ENCODE measurements at regions not wholly inside any gene's neighbourhood (a gene's known extent, or its start where the extent isn't known, plus 50 kb on each side); places are given as distances from the start of the nearest gene placed in this dataset.

DNA sequence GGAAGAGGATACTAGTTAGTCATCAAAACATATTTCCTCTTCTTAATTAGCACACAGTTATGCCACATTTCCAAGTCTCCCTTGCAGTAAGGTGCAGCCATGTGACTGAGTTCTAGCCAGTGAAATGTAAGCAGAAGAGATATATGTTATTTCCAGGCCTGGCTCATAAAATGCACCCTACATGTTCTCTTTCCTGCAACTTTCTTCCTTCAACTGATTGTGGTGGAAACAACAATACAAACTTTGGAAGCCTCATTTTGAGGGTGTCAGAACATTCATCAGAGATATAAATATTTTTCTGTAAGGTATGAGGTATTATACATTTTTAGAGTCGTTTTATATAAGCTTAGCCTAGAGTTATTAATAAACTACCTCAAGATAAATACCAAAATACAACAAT, 110.9 kb upstream of the PDE7B start:
- Histone ChIP-seq H3K27me3 (ENCODE audit: control insufficient read depth in 2 of 2, insufficient read depth in 1 of 2, low read length in 1 of 2) (no peaks in the 10 kb centered on the region), H3K36me3 (ENCODE audit: control insufficient read depth in 2 of 2, insufficient read depth in 2 of 2, low read length in 1 of 2) (no peaks in the 10 kb centered on the region), H3K4me1 (ENCODE audit: control insufficient read depth in 2 of 2, insufficient read depth in 2 of 2, low read length in 2 of 2) (no peaks in the 10 kb centered on the region), H3K4me3 (ENCODE audit: low read length in 2 of 2) (no peak overlapping the region), H3K9me3 (ENCODE audit: control insufficient read depth in 2 of 2, insufficient read depth in 1 of 2, low read length in 1 of 2) (no peaks in the 10 kb centered on the region), H3K27ac (ENCODE audit: low read depth in 1 of 2, low read length in 1 of 2) (no peak overlapping the region)
- 96% methylated on average over 1 of the region's 1 CpG for WGBS
- DNase-seq (ENCODE audit: low read depth in 6 of 9, low spot score in 9 of 9): no peak

DNA sequence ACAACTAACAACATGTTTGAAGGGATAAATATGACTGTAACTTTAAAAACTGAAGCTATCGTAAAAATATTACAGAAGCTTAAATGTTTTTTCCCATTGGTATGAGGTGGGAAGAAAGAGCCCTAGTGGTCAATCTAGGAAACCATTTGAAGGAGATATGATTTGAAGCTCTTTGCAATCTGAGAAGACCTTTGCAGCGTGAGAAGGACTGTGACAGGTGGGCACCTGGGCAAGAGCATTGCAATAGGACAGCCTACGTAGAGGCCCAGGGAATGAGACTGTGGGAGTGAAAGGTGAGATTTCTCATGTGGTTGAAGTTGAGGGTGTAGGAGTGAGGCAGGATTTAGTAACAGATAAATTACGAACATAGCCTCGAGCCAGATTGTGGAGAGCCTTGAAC, 108.0 kb upstream of the PDE7B start:
- Histone ChIP-seq H3K27ac (ENCODE audit: low read depth in 1 of 2, low read length in 1 of 2) (no peak overlapping the region), H3K36me3 (ENCODE audit: control insufficient read depth in 2 of 2, insufficient read depth in 2 of 2, low read length in 1 of 2) (no peaks in the 10 kb centered on the region), H3K9me3 (ENCODE audit: control insufficient read depth in 2 of 2, insufficient read depth in 1 of 2, low read length in 1 of 2) (no peaks in the 10 kb centered on the region), H3K4me1 (ENCODE audit: control insufficient read depth in 2 of 2, insufficient read depth in 2 of 2, low read length in 2 of 2) (no peaks in the 10 kb centered on the region), H3K4me3 (ENCODE audit: low read length in 2 of 2) (no peak overlapping the region), H3K27me3 (ENCODE audit: control insufficient read depth in 2 of 2, insufficient read depth in 1 of 2, low read length in 1 of 2) (no peaks in the 10 kb centered on the region)
- no peak for DNase-seq (ENCODE audit: low read depth in 6 of 9, low spot score in 9 of 9)
- WGBS: 97% methylated on average over 5 of the region's 5 CpGs

DNA sequence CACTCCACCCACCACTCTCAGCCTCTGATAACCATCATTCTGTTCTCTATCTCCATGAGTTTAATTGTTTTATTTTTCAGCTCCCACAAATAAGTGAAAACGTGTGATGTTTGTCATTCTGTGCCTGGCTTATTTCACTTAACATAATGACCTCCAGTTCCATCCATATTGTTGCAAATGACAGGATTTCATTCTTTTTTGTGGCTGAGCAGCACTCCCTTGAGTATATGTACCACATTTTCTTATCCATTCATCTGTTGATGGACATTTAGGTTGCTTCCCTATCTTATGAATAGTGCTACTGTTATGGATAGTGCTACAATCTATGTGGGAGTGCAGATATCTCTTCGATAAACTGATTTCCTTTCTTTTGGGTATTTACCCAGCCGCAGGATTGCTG, 103.3 kb upstream of the PDE7B start:
- WGBS: 94% methylated on average over 3 of the region's 3 CpGs
- no peak for DNase-seq (ENCODE audit: low read depth in 6 of 9, low spot score in 9 of 9)

DNA sequence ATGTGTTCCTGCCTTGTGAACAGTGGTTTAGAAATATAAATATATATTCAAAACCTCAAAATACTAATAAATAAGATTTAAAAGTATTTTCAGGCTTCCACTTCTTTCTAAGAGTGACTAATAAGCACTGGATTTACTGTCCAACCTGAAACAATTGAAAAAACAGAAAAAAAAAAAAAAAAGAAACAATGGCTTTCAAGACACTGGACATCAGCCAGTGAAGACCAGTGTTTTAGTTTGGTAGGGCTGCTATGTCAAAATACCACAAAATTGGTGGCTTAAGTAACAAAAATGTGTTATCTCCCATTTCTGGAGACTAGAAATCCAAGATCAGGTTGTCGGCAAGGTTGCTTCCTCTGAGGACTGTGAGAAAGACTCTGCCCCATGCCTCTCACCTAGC, 101.4 kb upstream of the PDE7B start:
- Histone ChIP-seq H3K4me1 (ENCODE audit: control insufficient read depth in 2 of 2, insufficient read depth in 2 of 2, low read length in 2 of 2) (no peaks in the 10 kb centered on the region), H3K36me3 (ENCODE audit: control insufficient read depth in 2 of 2, insufficient read depth in 2 of 2, low read length in 1 of 2) (no peaks in the 10 kb centered on the region), H3K27ac (ENCODE audit: low read depth in 1 of 2, low read length in 1 of 2) (no peak overlapping the region), H3K4me3 (ENCODE audit: low read length in 2 of 2) (no peak overlapping the region), H3K9me3 (ENCODE audit: control insufficient read depth in 2 of 2, insufficient read depth in 1 of 2, low read length in 1 of 2) (no peaks in the 10 kb centered on the region), H3K27me3 (ENCODE audit: control insufficient read depth in 2 of 2, insufficient read depth in 1 of 2, low read length in 1 of 2) (no peaks in the 10 kb centered on the region)
- no peak for DNase-seq (ENCODE audit: low read depth in 6 of 9, low spot score in 9 of 9)
- 94% methylated on average over 1 of the region's 1 CpG for WGBS

More for the DNA sequence above, 103.3 kb upstream of the PDE7B start:
- no peaks in the 10 kb centered on the region for H3K4me1 ChIP-seq (ENCODE audit: control insufficient read depth in 2 of 2, insufficient read depth in 2 of 2, low read length in 2 of 2)
- H3K4me3 ChIP-seq (ENCODE audit: low read length in 2 of 2): no peak overlapping the region
- H3K9me3 ChIP-seq (ENCODE audit: control insufficient read depth in 2 of 2, insufficient read depth in 1 of 2, low read length in 1 of 2): no peaks in the 10 kb centered on the region
- no peak overlapping the region for H3K27ac ChIP-seq (ENCODE audit: low read depth in 1 of 2, low read length in 1 of 2)
- H3K27me3 ChIP-seq (ENCODE audit: control insufficient read depth in 2 of 2, insufficient read depth in 1 of 2, low read length in 1 of 2): no peaks in the 10 kb centered on the region
- H3K36me3 ChIP-seq (ENCODE audit: control insufficient read depth in 2 of 2, insufficient read depth in 2 of 2, low read length in 1 of 2): no peaks in the 10 kb centered on the region

DNA sequence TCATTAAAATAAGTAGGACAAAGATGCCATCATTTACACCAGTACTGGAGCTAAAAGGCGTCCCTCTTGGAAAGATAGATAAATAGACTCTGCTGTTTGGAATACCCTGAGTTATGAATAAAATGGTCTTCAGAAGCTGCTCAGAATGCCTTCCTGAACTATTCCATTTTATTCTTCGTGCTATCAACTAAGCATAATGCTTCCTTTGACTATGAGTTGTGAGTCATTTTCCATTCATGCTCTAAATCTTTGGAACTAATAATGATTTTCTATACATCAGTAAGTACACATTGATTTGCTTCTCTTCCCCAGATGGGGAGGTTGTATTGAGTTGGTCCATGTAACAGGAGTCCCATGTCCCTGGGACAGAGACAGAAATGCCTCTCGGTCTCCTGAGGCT, 98.3 kb upstream of the PDE7B start:
- H3K27me3 ChIP-seq (ENCODE audit: control insufficient read depth in 2 of 2, insufficient read depth in 1 of 2, low read length in 1 of 2): no peaks in the 10 kb centered on the region
- H3K9me3 ChIP-seq (ENCODE audit: control insufficient read depth in 2 of 2, insufficient read depth in 1 of 2, low read length in 1 of 2): no peaks in the 10 kb centered on the region
- no peak for DNase-seq (ENCODE audit: low read depth in 6 of 9, low spot score in 9 of 9)
- no peaks in the 10 kb centered on the region for H3K36me3 ChIP-seq (ENCODE audit: control insufficient read depth in 2 of 2, insufficient read depth in 2 of 2, low read length in 1 of 2)
- WGBS: 96% methylated on average over 3 of the region's 3 CpGs
- no peak overlapping the region for H3K27ac ChIP-seq (ENCODE audit: low read depth in 1 of 2, low read length in 1 of 2)
- H3K4me1 ChIP-seq (ENCODE audit: control insufficient read depth in 2 of 2, insufficient read depth in 2 of 2, low read length in 2 of 2): no peaks in the 10 kb centered on the region
- H3K4me3 ChIP-seq (ENCODE audit: low read length in 2 of 2): no peak overlapping the region

GRCh38 chr6:135759831-135760230, 91.7 kb upstream of the PDE7B start:
- no peak overlapping the region for H3K27ac ChIP-seq (ENCODE audit: low read depth in 1 of 2, low read length in 1 of 2)
- DNase-seq (ENCODE audit: low read depth in 6 of 9, low spot score in 9 of 9): peak in 2 of 9 donors; percentile 3 to 24
- 91% methylated on average over 5 of the region's 5 CpGs for WGBS
- H3K9me3 ChIP-seq (ENCODE audit: control insufficient read depth in 2 of 2, insufficient read depth in 1 of 2, low read length in 1 of 2): no peaks in the 10 kb centered on the region
- no peaks in the 10 kb centered on the region for H3K27me3 ChIP-seq (ENCODE audit: control insufficient read depth in 2 of 2, insufficient read depth in 1 of 2, low read length in 1 of 2)
- H3K36me3 ChIP-seq (ENCODE audit: control insufficient read depth in 2 of 2, insufficient read depth in 2 of 2, low read length in 1 of 2): no peaks in the 10 kb centered on the region
- no peaks in the 10 kb centered on the region for H3K4me1 ChIP-seq (ENCODE audit: control insufficient read depth in 2 of 2, insufficient read depth in 2 of 2, low read length in 2 of 2)
- no peak overlapping the region for H3K4me3 ChIP-seq (ENCODE audit: low read length in 2 of 2)

DNA sequence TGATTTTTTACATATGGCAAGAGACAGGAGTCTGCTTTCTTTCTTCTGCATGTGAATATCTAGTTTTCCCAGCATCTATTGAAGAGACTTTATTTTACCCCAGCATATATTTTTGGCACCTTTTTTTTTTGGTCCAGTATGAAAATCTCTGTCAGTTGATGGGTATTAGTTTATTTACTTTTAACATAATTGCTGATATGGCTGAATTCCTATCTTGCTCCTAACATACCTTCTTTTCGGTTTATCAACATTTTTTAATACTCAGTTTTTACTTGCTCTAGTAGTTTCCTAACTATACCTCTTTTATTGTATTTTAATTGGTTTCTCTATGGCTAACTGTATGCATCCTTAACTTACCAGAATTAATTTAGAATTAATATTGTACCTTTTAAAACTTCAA, 77.5 kb upstream of the PDE7B start:
- Histone ChIP-seq H3K36me3 (ENCODE audit: control insufficient read depth in 2 of 2, insufficient read depth in 2 of 2, low read length in 1 of 2) (no peaks in the 10 kb centered on the region), H3K9me3 (ENCODE audit: control insufficient read depth in 2 of 2, insufficient read depth in 1 of 2, low read length in 1 of 2) (no peaks in the 10 kb centered on the region), H3K27me3 (ENCODE audit: control insufficient read depth in 2 of 2, insufficient read depth in 1 of 2, low read length in 1 of 2) (no peaks in the 10 kb centered on the region), H3K27ac (ENCODE audit: low read depth in 1 of 2, low read length in 1 of 2) (no peak overlapping the region), H3K4me3 (ENCODE audit: low read length in 2 of 2) (no peak overlapping the region), H3K4me1 (ENCODE audit: control insufficient read depth in 2 of 2, insufficient read depth in 2 of 2, low read length in 2 of 2) (no peaks in the 10 kb centered on the region)
- DNase-seq (ENCODE audit: low read depth in 6 of 9, low spot score in 9 of 9): no peak
- WGBS: 97% methylated on average over 1 of the region's 1 CpG

GRCh38 chr6:135779213-135779612, 72.3 kb upstream of the PDE7B start:
- Histone ChIP-seq H3K27me3 (ENCODE audit: control insufficient read depth in 2 of 2, insufficient read depth in 1 of 2, low read length in 1 of 2) (no peaks in the 10 kb centered on the region), H3K27ac (ENCODE audit: low read depth in 1 of 2, low read length in 1 of 2) (no peak overlapping the region), H3K4me1 (ENCODE audit: control insufficient read depth in 2 of 2, insufficient read depth in 2 of 2, low read length in 2 of 2) (no peaks in the 10 kb centered on the region), H3K36me3 (ENCODE audit: control insufficient read depth in 2 of 2, insufficient read depth in 2 of 2, low read length in 1 of 2) (no peaks in the 10 kb centered on the region), H3K9me3 (ENCODE audit: control insufficient read depth in 2 of 2, insufficient read depth in 1 of 2, low read length in 1 of 2) (no peaks in the 10 kb centered on the region), H3K4me3 (ENCODE audit: low read length in 2 of 2) (no peak overlapping the region)
- DNase-seq (ENCODE audit: low read depth in 6 of 9, low spot score in 9 of 9): no peak
- 95% methylated on average over 2 of the region's 2 CpGs for WGBS

DNA sequence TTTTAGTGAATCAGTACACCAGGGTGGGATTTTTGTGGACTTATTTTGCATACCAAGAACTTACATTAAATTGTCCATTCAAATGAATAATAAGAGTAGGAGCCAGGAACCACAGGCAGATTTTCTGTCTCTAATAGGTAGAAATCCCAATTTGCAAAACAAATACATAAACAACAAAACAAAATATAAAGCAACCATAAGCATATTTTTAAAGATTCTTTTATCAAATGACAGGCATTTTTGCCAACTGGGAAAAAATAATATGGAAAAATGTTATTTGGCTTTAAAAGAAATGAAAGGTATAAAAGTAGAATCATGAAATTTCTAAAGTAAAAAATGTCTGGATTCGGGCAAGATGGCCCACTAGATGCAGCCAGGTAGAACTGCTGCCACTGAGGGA, 71.2 kb upstream of the PDE7B start:
- no peak for DNase-seq (ENCODE audit: low read depth in 6 of 9, low spot score in 9 of 9)
- H3K27me3 ChIP-seq (ENCODE audit: control insufficient read depth in 2 of 2, insufficient read depth in 1 of 2, low read length in 1 of 2): no peaks in the 10 kb centered on the region
- H3K4me3 ChIP-seq (ENCODE audit: low read length in 2 of 2): no peak overlapping the region
- no peaks in the 10 kb centered on the region for H3K9me3 ChIP-seq (ENCODE audit: control insufficient read depth in 2 of 2, insufficient read depth in 1 of 2, low read length in 1 of 2)
- H3K4me1 ChIP-seq (ENCODE audit: control insufficient read depth in 2 of 2, insufficient read depth in 2 of 2, low read length in 2 of 2): no peaks in the 10 kb centered on the region
- 99% methylated on average over 1 of the region's 1 CpG for WGBS
- H3K27ac ChIP-seq (ENCODE audit: low read depth in 1 of 2, low read length in 1 of 2): no peak overlapping the region
- H3K36me3 ChIP-seq (ENCODE audit: control insufficient read depth in 2 of 2, insufficient read depth in 2 of 2, low read length in 1 of 2): no peaks in the 10 kb centered on the region

DNA sequence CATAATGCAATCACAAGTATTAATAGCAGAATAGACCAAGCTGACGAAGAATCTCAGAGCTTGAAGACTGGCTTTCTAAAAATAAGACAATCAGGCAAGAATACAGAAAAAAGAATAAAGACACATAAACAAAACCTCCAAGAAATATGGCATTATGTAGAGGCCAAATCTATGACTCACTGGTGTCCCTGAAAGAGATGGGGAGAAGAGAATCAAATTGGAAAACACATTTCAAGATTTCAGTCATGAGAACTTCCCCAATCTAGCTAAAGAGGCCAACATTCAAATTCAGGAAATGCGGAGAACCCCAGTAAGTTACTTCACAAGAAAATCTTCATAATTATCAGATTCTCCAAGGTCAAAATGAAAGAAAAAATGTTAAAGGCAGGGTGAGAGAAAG, 69.0 kb upstream of the PDE7B start:
- 97% methylated on average over 2 of the region's 2 CpGs for WGBS
- no peak for DNase-seq (ENCODE audit: low read depth in 6 of 9, low spot score in 9 of 9)
- Histone ChIP-seq H3K4me1 (ENCODE audit: control insufficient read depth in 2 of 2, insufficient read depth in 2 of 2, low read length in 2 of 2) (no peaks in the 10 kb centered on the region), H3K9me3 (ENCODE audit: control insufficient read depth in 2 of 2, insufficient read depth in 1 of 2, low read length in 1 of 2) (no peaks in the 10 kb centered on the region), H3K27me3 (ENCODE audit: control insufficient read depth in 2 of 2, insufficient read depth in 1 of 2, low read length in 1 of 2) (no peaks in the 10 kb centered on the region), H3K4me3 (ENCODE audit: low read length in 2 of 2) (no peak overlapping the region), H3K36me3 (ENCODE audit: control insufficient read depth in 2 of 2, insufficient read depth in 2 of 2, low read length in 1 of 2) (no peaks in the 10 kb centered on the region), H3K27ac (ENCODE audit: low read depth in 1 of 2, low read length in 1 of 2) (no peak overlapping the region)
